HG03280 (cell line): ENCODE measurements at regions not wholly inside any gene's neighbourhood (a gene's known extent, or its start where the extent isn't known, plus 50 kb on each side); places are given as distances from the start of the nearest gene placed in this dataset.

Experiments
- ATAC-seq: cut with Tn5 transposase; IDR thresholded peaks from one replicate; pipeline ENCODE4 v1.9.1; 2021; ENCODE audit warnings: mild to moderate bottlenecking, moderate library complexity; ENCODE audit not compliant: unreplicated experiment

DNA sequence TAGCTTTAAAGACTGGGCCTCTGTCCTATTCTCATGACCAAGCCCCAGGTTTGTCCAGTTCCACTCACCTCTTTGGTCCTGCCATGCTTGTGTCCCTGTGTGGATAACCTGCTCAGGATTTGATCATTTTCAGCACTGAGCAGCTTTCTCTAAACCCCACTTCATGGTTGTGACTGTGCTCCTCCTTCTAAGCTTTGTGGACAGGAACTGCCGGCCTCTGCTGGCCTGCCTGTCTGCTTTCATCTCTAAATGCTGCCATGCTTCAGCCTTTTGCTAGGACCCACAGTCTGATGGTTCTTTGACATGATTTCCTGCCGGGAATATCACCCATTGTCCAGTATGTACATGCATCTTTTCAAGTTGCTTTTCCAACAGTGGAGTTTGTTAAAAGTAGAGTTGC is 53.9 kb upstream of the STXBP6 start:
- no peak for ATAC-seq

- ATAC-seq, result no peak
These were observed 53.3 kb upstream of the STXBP6 start for GRCh38 chr14:25103271-25103670.

GRCh38 chr14:25102788-25103187 is 52.8 kb upstream of the STXBP6 start:
- ATAC-seq, result no peak

- ATAC-seq, result no peak
These were observed 51.3 kb upstream of the STXBP6 start for GRCh38 chr14:25101276-25101675.
